CD4-positive, alpha-beta T cell treated with Interleukin-17A for 1 hour (primary cell): ENCODE measurements at regions not wholly inside any gene's neighbourhood (a gene's known extent, or its start where the extent isn't known, plus 50 kb on each side); places are given as distances from the start of the nearest gene placed in this dataset.

Experiments used
- DNase-seq: peaks from one replicate; pipeline ENCODE4 v3.0.0-alpha.2; 2020

GRCh38 chr18:73848656-73849055 is 299.0 kb downstream of the FBXO15 start:
- DNase-seq: no peak

GRCh38 chr18:73843455-73843854 is 304.2 kb downstream of the FBXO15 start:
- no peak for DNase-seq

- DNase-seq: peak; percentile 31
Measured at GRCh38 chr18:73842795-73843394, 304.7 kb downstream of the FBXO15 start.

- no peak for DNase-seq
Measured at GRCh38 chr18:73841661-73842060, 306.0 kb downstream of the FBXO15 start.

GRCh38 chr18:73840319-73840945 is 307.2 kb downstream of the FBXO15 start:
- no peak for DNase-seq

GRCh38 chr18:73839441-73839840 is 308.2 kb downstream of the FBXO15 start:
- DNase-seq: no peak

- no peak for DNase-seq
Measured at GRCh38 chr18:73838107-73838506, 309.5 kb downstream of the FBXO15 start.

- no peak for DNase-seq
Measured at GRCh38 chr18:73835656-73836364, 311.8 kb downstream of the FBXO15 start.

GRCh38 chr18:73835039-73835438 is 312.6 kb downstream of the FBXO15 start:
- DNase-seq: no peak

GRCh38 chr18:73831688-73832087 is 315.9 kb downstream of the FBXO15 start:
- DNase-seq: no peak

GRCh38 chr18:73829146-73829545 is 318.5 kb downstream of the FBXO15 start:
- DNase-seq: no peak

GRCh38 chr18:73827801-73828200 is 319.8 kb downstream of the FBXO15 start:
- no peak for DNase-seq

- no peak for DNase-seq
Measured at GRCh38 chr18:73826098-73826497, 321.5 kb downstream of the FBXO15 start.

GRCh38 chr18:73824671-73825070 is 323.0 kb downstream of the FBXO15 start:
- DNase-seq: no peak

- no peak for DNase-seq
Measured at GRCh38 chr18:73812423-73812822, 335.2 kb downstream of the FBXO15 start.

- no peak for DNase-seq
Measured at GRCh38 chr18:73807551-73808192, 340.0 kb downstream of the FBXO15 start.

- DNase-seq: no peak
Measured at GRCh38 chr18:73805991-73806390, 341.6 kb downstream of the FBXO15 start.

- no peak for DNase-seq
Measured at GRCh38 chr18:73797419-73797818, 350.2 kb downstream of the FBXO15 start.

GRCh38 chr18:73793386-73793785 is 354.2 kb downstream of the FBXO15 start:
- no peak for DNase-seq

- DNase-seq: no peak
Measured at GRCh38 chr18:73791081-73791480, 356.6 kb downstream of the FBXO15 start.

GRCh38 chr18:73790587-73790986 is 357.0 kb downstream of the FBXO15 start:
- no peak for DNase-seq

GRCh38 chr18:73787316-73787715 is 360.3 kb downstream of the FBXO15 start:
- DNase-seq: no peak

- no peak for DNase-seq
Measured at GRCh38 chr18:73785300-73785699, 362.3 kb downstream of the FBXO15 start.

GRCh38 chr18:73784853-73785252 is 362.8 kb downstream of the FBXO15 start:
- no peak for DNase-seq
